Activated effector memory CD4-positive, alpha-beta T cell treated with anti-CD3 and anti-CD28 coated beads, Interleukin-2, amount 50 U/mL, for 16 hours (primary cell): ENCODE measurements at regions not wholly inside any gene's neighbourhood (a gene's known extent, or its start where the extent isn't known, plus 50 kb on each side); places are given as distances from the start of the nearest gene placed in this dataset.

Source experiments
- DNase-seq: peaks from one replicate; pipeline ENCODE4 v3.0.0-alpha.2; 2020

- DNase-seq: no peak
Measured at GRCh38 chr5:167777746-167778145, 513.7 kb upstream of the WWC1 start.

DNA sequence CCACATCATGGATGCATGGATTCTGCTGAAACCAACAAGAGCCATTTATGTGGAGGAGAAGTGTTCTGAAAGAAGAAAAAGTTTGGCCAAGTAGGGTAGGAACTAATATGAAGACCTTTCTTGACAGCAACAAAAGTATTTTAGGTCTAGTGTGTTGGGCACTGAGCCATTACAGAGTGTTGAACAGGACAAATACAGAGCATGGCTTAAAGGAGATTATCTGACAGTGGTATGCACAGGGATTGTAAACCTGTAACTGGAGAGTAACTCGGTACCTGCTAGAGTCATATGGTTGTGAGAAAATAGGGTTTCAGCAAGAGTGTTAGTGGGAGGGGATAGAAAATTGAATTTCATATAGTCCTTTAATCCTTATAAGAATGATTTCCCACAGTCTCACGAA, 513.2 kb upstream of the WWC1 start:
- DNase-seq: no peak

DNA sequence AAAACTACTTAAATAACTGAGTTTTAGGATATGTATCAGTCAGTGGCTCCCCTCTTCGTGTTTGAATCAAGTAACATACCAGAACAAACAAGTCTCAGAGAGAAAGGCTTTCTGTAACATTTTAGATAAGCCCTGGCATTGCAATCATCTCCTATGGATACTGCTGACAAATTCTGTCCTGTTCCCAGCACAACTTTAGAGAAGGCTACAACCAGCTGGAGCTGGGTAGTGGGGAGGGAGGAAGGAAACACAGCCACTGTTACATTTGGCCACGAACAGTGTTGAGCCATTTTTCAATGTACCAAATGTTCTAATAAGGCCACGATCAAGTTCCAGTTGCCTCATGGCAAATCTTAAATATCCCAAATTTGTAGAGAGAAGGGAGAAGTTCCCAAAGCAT, 511.8 kb upstream of the WWC1 start:
- no peak for DNase-seq

DNA sequence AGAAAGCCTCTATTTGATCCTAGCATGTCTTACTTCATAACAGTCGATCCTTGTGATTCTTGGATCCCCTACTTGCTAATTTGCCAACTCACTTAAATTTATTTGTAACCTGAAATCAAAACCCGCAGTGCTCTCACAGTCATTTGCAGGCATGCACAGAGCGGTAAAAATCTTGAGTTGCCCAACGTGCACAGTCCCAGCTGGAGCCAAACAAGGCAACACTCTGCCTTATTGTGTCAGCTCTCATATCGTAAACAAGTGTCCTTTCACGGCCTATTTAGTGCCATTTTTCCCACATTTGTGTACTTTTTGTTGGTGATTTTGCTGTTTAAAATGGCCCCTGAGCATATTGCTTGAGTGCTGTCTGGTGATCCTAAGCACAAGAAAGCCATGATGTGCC, 511.3 kb upstream of the WWC1 start:
- no peak for DNase-seq

DNA sequence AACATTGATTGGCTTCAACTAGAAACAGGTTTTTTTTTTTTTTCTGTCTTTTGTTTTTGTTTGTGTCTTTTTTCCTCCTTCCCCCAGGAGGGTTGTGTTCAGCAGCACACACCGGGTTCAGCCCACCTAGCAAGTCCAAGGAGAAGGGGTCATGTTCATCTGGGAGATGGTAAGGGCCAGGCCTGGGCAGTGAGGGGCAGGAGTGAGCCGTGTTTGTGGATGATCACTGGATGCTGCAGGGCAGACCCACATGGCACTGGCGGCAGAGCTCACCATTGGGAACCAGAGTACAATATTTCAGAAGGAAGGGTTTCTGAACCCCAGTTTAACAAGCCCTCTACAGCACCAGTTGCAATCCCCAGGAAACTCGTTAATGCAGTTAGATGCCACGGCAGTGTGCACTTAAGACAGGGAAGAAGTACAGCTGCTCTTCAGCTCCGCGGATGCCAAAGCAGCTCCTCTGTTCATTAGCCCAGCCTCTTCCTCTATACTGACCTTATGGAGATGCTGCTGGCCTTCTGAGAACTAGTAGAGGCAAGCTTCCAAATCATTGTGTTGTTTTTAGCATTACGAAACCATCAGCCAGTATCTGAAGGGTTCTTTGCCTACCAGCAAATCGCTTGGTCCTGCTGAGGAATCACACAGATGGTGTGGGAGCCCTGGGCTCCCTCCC, 508.2 kb upstream of the WWC1 start:
- no peak for DNase-seq

DNA sequence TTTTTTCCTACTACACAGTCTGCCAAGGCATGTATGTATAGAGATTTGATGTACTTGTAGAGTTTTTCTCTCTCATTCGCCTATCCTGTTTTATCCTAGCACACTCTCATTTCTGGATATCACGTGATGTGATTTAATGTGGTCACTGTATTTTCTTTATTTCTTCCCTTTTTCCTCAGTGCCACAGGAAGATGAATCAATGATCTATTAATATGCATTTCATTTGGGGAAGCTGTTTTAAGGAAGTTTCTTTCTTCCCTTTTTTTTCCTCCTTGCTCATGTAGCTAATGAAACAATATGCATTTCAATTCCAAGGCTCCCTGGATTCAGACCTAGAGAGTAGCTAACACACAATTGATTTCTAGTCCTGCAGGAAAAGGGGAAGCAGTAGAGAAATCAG, 506.3 kb upstream of the WWC1 start:
- DNase-seq: no peak

DNA sequence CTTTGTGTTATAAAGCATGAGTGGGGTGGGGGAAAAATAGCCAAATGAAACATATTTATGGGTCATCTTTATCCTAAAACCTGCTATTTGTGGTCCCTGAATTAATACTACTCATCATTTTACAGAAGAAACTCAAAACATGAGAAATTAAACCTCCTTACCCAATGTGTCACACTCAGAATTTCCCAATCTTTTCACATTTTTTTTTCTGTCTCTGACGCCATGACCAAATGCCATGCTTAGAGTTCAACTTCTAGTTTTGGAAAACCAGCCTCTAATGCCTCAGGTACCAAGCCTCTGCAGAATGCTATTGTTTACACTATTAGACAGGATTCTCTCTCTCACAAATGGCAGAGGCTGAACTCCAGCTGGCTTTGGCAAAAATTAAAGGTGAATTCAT, 505.5 kb upstream of the WWC1 start:
- no peak for DNase-seq

DNA sequence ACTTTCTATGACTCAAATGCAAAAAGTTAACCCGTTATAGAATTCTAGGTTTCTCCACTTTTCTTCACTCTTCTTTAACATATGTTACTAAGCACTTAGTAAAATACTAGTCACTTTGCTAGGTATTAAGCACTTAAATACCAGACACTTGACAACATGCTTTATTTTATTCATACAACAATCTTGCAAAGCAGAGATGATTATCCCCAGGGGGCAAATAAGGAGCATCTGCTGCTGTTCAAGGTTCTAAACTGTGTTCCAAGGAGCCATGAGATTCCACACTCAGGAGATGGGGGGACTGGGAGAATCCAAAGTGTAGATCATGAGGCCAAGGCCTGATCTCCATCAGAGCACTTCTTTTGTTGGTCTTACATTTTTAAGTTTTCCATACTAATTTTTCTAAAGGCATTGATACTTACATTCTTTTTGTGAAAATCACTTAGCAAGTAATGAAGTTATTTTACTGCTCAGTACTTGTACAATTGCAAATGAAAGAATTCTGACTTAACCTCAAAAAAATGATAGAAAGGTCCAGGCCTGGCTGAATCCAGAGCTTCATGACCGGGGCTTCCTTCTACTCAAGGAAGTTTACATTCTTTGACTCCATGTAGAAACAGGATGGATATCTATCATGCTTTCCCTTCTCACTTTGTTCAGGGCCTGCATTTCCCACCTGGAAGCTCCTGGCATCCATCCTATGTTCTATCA, 504.4 kb upstream of the WWC1 start:
- no peak for DNase-seq

GRCh38 chr5:167790045-167790444, 501.4 kb upstream of the WWC1 start:
- no peak for DNase-seq

GRCh38 chr5:167790462-167791260, 500.8 kb upstream of the WWC1 start:
- DNase-seq: no peak

DNA sequence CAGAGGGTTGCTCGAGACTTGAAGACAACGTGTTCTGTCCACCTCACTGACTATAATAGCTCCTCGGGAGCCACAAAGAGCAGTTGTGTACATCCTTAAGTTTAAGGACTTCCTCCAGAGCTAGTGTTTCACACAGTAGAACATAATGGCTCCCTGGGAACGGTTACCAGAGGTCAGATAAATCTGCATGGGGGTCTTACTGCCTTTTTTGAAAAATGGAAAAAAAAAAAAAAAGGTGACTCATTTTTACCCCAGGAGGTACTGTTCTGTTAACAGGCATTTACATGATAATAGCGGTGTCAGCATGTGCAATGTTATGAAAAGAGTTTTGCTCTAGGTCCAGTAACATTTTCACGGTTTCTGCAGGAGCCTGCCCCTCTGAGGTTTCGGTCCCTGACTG, 498.9 kb upstream of the WWC1 start:
- no peak for DNase-seq

GRCh38 chr5:167793700-167794099, 497.7 kb upstream of the WWC1 start:
- no peak for DNase-seq

- no peak for DNase-seq
Measured at GRCh38 chr5:167794121-167794520, 497.3 kb upstream of the WWC1 start.

DNA sequence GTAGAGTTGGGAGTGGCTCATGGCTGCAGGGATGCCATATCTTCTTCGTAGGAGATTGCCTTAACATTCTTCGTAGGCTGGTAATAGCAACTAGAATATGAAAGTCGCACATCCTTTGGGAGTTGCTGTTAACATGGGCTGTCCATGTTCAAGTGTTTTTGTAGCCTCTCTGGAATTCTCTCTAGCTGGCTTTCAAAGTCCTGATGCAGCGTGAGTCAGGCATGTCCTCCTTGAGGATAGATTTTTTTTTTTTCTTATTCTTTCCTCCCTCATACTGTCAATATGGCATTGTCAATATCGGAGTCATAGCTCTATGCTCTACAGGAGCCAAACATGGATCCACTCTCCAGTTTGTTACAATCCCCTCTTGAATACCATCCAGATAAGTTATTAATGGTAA, 494.8 kb upstream of the WWC1 start:
- no peak for DNase-seq

DNA sequence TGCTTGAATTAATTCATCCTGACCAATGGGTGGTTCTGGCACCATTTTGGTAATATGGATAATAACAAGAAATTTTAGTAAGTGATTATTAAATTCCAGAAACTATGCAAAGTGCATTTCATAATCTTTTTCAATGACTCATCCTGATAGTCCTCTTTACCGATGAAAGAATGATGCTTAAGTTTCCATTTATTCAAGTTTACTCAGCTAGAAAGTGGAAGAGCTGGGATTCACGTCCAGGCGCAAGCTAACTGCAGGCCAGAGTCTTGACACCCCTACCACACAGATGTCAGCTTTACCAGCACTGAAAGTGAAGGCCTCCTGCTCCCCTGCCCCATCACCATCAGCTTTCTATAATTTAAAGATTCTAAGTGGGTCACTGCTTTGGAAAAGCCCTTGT, 493.5 kb upstream of the WWC1 start:
- no peak for DNase-seq

DNA sequence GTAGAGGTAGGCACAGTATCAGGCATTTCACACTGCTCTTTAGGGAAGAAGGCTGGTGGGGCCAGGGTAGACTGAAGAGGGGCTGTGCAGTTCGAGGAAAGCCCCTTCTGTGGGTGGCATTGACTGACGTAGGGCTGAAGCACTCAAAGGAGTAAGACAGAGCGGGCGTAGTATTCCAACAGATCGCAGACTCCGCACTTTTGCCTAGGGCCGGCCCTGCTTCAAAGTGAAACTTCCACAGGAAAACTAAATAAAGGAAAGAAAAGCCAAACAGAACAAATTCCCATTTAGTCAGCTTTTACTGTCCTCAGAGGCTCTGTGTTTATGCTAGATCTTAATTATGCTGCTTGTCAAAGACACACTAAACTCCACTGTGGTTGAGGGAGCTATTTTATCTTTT, 493.0 kb upstream of the WWC1 start:
- DNase-seq: no peak

GRCh38 chr5:167800427-167800826, 491.0 kb upstream of the WWC1 start:
- DNase-seq: no peak

DNA sequence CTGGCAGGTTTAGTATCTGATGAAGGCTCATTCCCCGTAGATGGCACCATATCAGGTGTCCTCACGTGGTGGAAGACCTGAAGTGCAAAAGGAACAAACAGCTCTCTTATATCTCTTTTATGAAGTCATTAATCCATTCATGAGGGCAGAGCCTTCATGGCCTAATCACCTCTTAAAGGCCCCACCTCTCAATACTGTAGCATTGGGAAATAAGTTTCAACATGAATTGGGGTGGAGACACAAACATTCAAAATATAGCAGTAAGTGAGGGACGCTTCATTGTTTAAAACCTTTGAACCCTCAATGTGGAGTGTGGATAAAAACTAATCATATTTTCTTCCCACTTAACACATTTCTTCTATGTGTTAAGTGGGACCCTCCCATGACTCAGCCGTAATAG, 489.4 kb upstream of the WWC1 start:
- DNase-seq: no peak

DNA sequence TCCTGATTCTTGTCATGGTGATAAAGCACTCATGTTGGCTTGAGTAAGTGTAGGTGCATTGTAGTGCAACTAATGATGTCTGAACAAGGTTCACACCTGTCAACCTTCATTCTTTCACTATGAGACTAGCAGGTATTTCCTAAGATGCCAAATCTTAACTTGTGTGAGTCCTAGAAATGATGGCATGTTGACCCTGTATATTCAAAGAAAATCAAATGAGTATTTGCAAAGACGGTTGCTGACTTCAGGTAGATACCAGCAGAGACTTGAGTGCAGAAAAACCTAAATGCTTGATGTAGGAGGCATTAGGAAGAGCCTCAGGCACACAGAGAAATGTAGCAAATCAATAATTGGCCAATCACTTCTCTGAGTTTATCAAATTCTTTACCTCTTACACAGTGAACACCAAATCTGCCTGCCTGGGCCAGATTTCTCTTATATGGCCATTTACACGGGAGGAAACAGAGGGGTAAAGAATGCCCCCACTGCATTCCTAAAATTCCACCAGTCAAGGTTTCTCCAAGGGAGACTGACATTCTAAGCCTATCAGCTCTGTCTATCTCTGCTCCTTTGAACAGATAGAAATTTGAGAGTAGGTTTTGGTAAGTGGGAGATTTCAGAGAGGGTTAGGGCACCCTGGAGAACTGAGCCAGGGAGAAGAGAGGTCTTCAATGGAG, 488.6 kb upstream of the WWC1 start:
- no peak for DNase-seq

DNA sequence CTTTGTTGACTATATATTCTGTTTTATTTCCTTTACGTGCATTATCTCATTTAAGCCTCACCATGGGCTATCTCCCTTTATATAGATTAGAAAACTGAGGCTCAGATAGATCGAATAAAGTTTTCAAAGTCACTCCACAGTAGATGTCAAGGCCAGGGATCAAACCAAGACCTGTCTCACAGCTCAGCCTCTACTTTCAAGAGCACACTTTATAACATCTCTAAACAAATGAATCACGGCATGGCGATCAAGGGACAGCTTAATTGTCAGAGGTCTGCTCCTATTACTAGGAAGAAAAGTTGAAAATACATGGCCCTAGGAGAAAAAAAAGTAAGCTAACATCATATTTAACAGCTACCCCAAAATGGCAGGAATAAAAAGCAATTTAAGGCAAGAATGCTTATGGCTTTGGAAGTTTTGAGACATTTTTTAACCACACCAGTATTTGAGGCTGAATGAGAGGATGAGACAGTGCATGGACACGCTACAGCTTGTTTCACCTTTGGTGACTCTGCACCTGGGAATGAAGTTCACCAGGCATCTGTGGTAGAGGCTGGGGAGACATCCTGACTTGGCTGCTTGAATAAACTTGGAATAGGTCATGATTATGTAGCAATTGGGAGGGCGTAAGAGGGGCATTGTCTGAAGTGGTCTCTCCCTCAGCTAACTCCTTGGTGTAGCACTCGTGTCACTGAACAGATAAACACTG, 486.8 kb upstream of the WWC1 start:
- DNase-seq: no peak

DNA sequence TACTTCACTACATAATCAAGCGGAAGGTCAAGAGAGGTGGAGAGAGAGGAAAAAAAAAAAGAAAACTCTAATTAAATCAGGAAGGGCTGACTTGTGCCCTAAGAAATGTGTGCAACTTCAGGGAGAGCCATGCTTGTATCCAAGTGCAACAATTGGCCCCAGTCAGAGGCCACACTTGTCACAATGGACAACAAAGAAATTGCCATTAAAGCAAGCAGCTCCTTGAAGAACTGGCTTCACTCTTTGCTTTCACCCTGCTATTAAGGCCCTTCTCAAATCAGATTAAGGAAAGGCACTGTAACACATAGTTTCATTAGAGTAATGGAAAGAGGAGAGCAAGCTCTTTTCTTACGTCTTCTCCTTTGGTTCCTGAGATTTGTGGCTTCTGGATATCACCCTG, 480.9 kb upstream of the WWC1 start:
- no peak for DNase-seq

DNA sequence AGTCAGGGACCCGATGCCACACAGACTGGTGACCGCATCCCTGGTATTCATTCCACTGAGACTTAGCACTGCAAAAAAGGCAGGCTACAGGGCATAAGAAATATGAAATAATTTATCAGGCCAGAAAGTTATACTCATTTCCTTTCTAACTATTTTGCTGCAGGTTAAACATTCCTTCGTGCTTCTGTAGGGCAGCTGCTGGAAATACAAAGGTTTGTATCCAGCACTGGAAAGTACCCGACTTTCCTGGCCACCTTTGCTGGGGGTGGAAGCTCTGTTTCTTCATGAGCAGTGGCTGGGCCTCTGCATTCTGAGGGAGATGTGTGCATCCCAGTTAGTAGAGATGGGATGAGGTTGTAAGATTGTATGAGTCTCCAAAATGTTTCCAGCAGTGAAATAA, 478.6 kb upstream of the WWC1 start:
- no peak for DNase-seq

- DNase-seq: no peak
Measured at GRCh38 chr5:167813389-167813788, 478.1 kb upstream of the WWC1 start.
